ENCODE measurements at regions not wholly inside any gene's neighbourhood (a gene's known extent, or its start where the extent isn't known, plus 50 kb on each side); places are given as distances from the start of the nearest gene placed in this dataset.

DNA sequence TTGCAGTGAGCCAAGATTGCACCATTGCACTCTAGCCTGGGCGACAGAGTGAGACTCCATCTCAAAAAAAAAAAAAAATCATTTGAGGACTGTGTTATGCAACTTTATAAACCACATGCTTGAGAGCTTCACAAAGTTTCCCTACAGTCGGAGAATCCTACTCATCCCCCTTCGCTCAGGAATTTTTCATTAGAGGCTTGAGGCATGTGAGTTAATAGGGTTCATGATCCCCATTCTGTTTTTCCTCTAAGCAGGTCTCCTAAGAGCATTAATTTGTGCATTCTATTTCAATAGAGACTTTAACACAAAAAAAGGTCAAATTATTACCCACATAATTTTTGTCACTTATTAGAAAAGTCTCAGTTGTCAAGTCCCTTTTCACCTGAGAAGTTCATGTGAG lies 103.7 kb upstream of the SOX4 start:
- TF ChIP-seq CTCF (IDR thresholded peaks at IDR 0.05; ENCODE audit: low read depth, low read length): no peak
- TF ChIP-seq MAX (IDR thresholded peaks at IDR 0.05; ENCODE audit: low read depth, low read length): no peak
- TF ChIP-seq MYC (IDR thresholded peaks at IDR 0.05; ENCODE audit: low read depth, low read length): no peak
- TF ChIP-seq POLR2A (IDR thresholded peaks at IDR 0.05; ENCODE audit: extremely low read depth, insufficient read length): no peak
- no peak for DNase-seq (ENCODE audit: low read depth)
- no peak overlapping the region for H3K4me3 ChIP-seq (ENCODE audit: low read depth, low read length)

DNA sequence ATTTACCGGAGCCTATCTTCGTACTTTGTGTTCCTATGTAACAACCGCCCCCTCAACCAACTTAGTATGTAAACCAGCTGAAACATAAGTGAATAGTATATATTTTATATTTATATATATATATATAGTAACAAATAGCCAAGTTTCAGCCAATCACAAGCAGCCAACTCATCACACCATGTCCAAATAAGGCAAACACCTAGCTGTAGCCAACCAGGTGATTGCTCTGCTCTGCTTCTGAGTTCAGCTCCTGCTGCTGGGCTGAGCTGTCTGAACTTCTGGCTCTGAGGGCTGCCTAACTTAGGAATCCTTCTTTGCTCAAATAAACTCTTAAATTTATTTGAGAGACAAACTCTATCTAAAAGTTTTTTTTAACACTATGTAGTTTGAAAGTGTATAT lies 101.6 kb upstream of the SOX4 start:
- TF ChIP-seq MAX (IDR thresholded peaks at IDR 0.05; ENCODE audit: low read depth, low read length): no peak
- no peak for TF ChIP-seq CTCF (IDR thresholded peaks at IDR 0.05; ENCODE audit: low read depth, low read length)
- no peak for TF ChIP-seq MYC (IDR thresholded peaks at IDR 0.05; ENCODE audit: low read depth, low read length)
- no peak for TF ChIP-seq POLR2A (IDR thresholded peaks at IDR 0.05; ENCODE audit: extremely low read depth, insufficient read length)
- no peak overlapping the region for H3K4me3 ChIP-seq (ENCODE audit: low read depth, low read length)
- no peak for DNase-seq (ENCODE audit: low read depth)

DNA sequence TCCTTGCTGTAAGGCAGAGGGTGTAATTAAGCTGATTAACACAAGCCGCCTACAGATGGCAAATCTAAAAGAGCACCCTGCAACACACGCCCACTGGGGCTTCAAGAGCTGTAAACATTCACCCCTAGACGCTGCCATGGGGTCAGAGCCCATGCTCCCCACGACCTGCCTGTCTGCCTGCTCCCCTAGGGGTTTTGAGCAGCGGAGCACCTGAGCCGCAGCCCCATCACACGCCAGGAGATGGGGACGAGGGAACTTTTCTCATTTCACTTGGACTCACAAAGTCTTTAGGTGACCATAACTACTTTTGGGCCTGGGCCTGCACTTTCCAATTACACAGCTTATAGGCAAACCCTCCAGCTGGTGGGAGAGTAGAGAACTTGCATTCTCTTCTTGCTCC lies 99.0 kb upstream of the SOX4 start:
- DNase-seq (ENCODE audit: low read depth): no peak
- TF ChIP-seq CTCF (IDR thresholded peaks at IDR 0.05; ENCODE audit: low read depth, low read length) (no peak), POLR2A (IDR thresholded peaks at IDR 0.05; ENCODE audit: extremely low read depth, insufficient read length) (no peak), MYC (IDR thresholded peaks at IDR 0.05; ENCODE audit: low read depth, low read length) (no peak), MAX (IDR thresholded peaks at IDR 0.05; ENCODE audit: low read depth, low read length) (no peak)

GRCh38 chr6:21496196-21496595 lies 97.4 kb upstream of the SOX4 start:
- no peak for DNase-seq (ENCODE audit: low read depth)
- no peak for TF ChIP-seq CTCF (IDR thresholded peaks at IDR 0.05; ENCODE audit: low read depth, low read length)
- TF ChIP-seq MYC (IDR thresholded peaks at IDR 0.05; ENCODE audit: low read depth, low read length): no peak
- TF ChIP-seq POLR2A (IDR thresholded peaks at IDR 0.05; ENCODE audit: extremely low read depth, insufficient read length): no peak
- no peak for TF ChIP-seq MAX (IDR thresholded peaks at IDR 0.05; ENCODE audit: low read depth, low read length)
- no peak overlapping the region for H3K4me3 ChIP-seq (ENCODE audit: low read depth, low read length)

More for the DNA sequence above, 99.0 kb upstream of the SOX4 start:
- no peak overlapping the region for H3K4me3 ChIP-seq (ENCODE audit: low read depth, low read length)

GRCh38 chr6:21496706-21497105 lies 96.8 kb upstream of the SOX4 start:
- no peak overlapping the region for H3K4me3 ChIP-seq (ENCODE audit: low read depth, low read length)
- DNase-seq (ENCODE audit: low read depth): no peak
- no peak for TF ChIP-seq MAX (IDR thresholded peaks at IDR 0.05; ENCODE audit: low read depth, low read length)
- TF ChIP-seq MYC (IDR thresholded peaks at IDR 0.05; ENCODE audit: low read depth, low read length): no peak
- TF ChIP-seq POLR2A (IDR thresholded peaks at IDR 0.05; ENCODE audit: extremely low read depth, insufficient read length): no peak
- TF ChIP-seq CTCF (IDR thresholded peaks at IDR 0.05; ENCODE audit: low read depth, low read length): no peak
